HUES48 (cell line): ENCODE measurements at regions not wholly inside any gene's neighbourhood (a gene's known extent, or its start where the extent isn't known, plus 50 kb on each side); places are given as distances from the start of the nearest gene placed in this dataset.

Experiments
- H3K27ac ChIP-seq: one replicate; pipeline ENCODE4 v1.7.0; 2013; ENCODE audit warnings: low read depth, low read length, inconsistent platforms
- H3K27me3 ChIP-seq: 2 replicates; pipeline ENCODE4 v1.6.1; 2013; ENCODE audit warnings: mild to moderate bottlenecking, low read length; ENCODE audit not compliant: control insufficient read depth, insufficient read depth
- H3K36me3 ChIP-seq: 2 replicates; pipeline ENCODE4 v1.6.1; 2013; ENCODE audit warnings: low read length; ENCODE audit not compliant: control insufficient read depth, insufficient read depth
- H3K4me1 ChIP-seq: 2 replicates; pipeline ENCODE4 v1.6.1; 2013; ENCODE audit warnings: mild to moderate bottlenecking, low read length; ENCODE audit not compliant: control insufficient read depth, insufficient read depth
- H3K4me3 ChIP-seq: 2 replicates; pipeline ENCODE4 v1.5.1; 2013; ENCODE audit warnings: mild to moderate bottlenecking, low read depth, low read length
- H3K9ac ChIP-seq: 2 replicates; pipeline ENCODE4 v1.6.1; 2013; ENCODE audit warnings: mild to moderate bottlenecking, low read depth, low read length, moderate library complexity
- H3K9me3 ChIP-seq: 2 replicates; pipeline ENCODE4 v1.6.1; 2013; ENCODE audit warnings: low read length; ENCODE audit not compliant: control insufficient read depth, insufficient read depth

GRCh38 chr13:99104396-99104795, 96.3 kb upstream of the UBAC2 start:
- Histone ChIP-seq H3K4me1 (no peaks in the 10 kb centered on the region), H3K27ac (no peak overlapping the region), H3K27me3 (0 out of 2 replicates have a peak, but pooled peaks cover 3% of the 10 kb centered on the region), H3K36me3 (no peaks in the 10 kb centered on the region), H3K4me3 (no peak overlapping the region), H3K9ac (no peak overlapping the region), H3K9me3 (no peaks in the 10 kb centered on the region)

- Histone ChIP-seq H3K4me3 (no peak overlapping the region), H3K27me3 (0 out of 2 replicates have a peak, but pooled peaks cover 3% of the 10 kb centered on the region), H3K9ac (no peak overlapping the region), H3K36me3 (no peaks in the 10 kb centered on the region), H3K27ac (no peak overlapping the region), H3K4me1 (no peaks in the 10 kb centered on the region), H3K9me3 (no peaks in the 10 kb centered on the region)
Measured at GRCh38 chr13:99105160-99105559, 95.5 kb upstream of the UBAC2 start.

GRCh38 chr13:99113351-99113750, 87.3 kb upstream of the UBAC2 start:
- Histone ChIP-seq H3K27ac (no peak overlapping the region), H3K9me3 (no peaks in the 10 kb centered on the region), H3K4me1 (no peaks in the 10 kb centered on the region), H3K9ac (no peak overlapping the region), H3K36me3 (no peaks in the 10 kb centered on the region), H3K27me3 (no peaks in the 10 kb centered on the region), H3K4me3 (no peak overlapping the region)

GRCh38 chr13:99118179-99118578, 82.5 kb upstream of the UBAC2 start:
- Histone ChIP-seq H3K4me1 (peaks cover 29% of the 10 kb centered on the region), H3K9ac (no peak overlapping the region), H3K36me3 (no peaks in the 10 kb centered on the region), H3K4me3 (no peak overlapping the region), H3K27ac (no peak overlapping the region), H3K27me3 (peaks cover 26% of the 10 kb centered on the region), H3K9me3 (no peaks in the 10 kb centered on the region)

- no peaks in the 10 kb centered on the region for H3K9me3 ChIP-seq
- H3K4me1 ChIP-seq = peaks cover 29% of the 10 kb centered on the region
- no peak overlapping the region for H3K4me3 ChIP-seq
- H3K9ac ChIP-seq = no peak overlapping the region
- H3K27me3 ChIP-seq = peaks cover 36% of the 10 kb centered on the region
- H3K36me3 ChIP-seq = no peaks in the 10 kb centered on the region
- H3K27ac ChIP-seq = no peak overlapping the region
Measured at GRCh38 chr13:99119656-99120055, 81.0 kb upstream of the UBAC2 start.

- H3K36me3 ChIP-seq = no peaks in the 10 kb centered on the region
Measured at GRCh38 chr13:99120751-99121150, 79.9 kb upstream of the UBAC2 start.

GRCh38 chr13:99122171-99122570, 78.5 kb upstream of the UBAC2 start:
- Histone ChIP-seq H3K4me3 (no peak overlapping the region), H3K9ac (no peak overlapping the region)

More at GRCh38 chr13:99120751-99121150, 79.9 kb upstream of the UBAC2 start:
- peaks cover 36% of the 10 kb centered on the region for H3K27me3 ChIP-seq
- peaks cover 29% of the 10 kb centered on the region for H3K4me1 ChIP-seq
- no peaks in the 10 kb centered on the region for H3K9me3 ChIP-seq
- no peak overlapping the region for H3K27ac ChIP-seq
- H3K9ac ChIP-seq = no peak overlapping the region
- no peak overlapping the region; the same call in 1 of the 2 replicates for H3K4me3 ChIP-seq

GRCh38 chr13:99123101-99124045, 77.3 kb upstream of the UBAC2 start:
- no peak overlapping the region for H3K27ac ChIP-seq
- peaks cover 36% of the 10 kb centered on the region for H3K27me3 ChIP-seq
- no peak overlapping the region for H3K9ac ChIP-seq
- peaks cover 29% of the 10 kb centered on the region for H3K4me1 ChIP-seq
- no peaks in the 10 kb centered on the region for H3K36me3 ChIP-seq
- no peaks in the 10 kb centered on the region for H3K9me3 ChIP-seq
- no peak overlapping the region for H3K4me3 ChIP-seq

More at GRCh38 chr13:99122171-99122570, 78.5 kb upstream of the UBAC2 start:
- H3K36me3 ChIP-seq = no peaks in the 10 kb centered on the region
- no peak overlapping the region for H3K27ac ChIP-seq
- H3K27me3 ChIP-seq = peaks cover 36% of the 10 kb centered on the region
- peaks cover 29% of the 10 kb centered on the region for H3K4me1 ChIP-seq
- no peaks in the 10 kb centered on the region for H3K9me3 ChIP-seq

GRCh38 chr13:99124046-99124400, 76.6 kb upstream of the UBAC2 start:
- Histone ChIP-seq H3K4me3 (no peak overlapping the region), H3K27me3 (peaks cover 36% of the 10 kb centered on the region), H3K9me3 (no peaks in the 10 kb centered on the region), H3K9ac (no peak overlapping the region), H3K27ac (no peak overlapping the region), H3K36me3 (no peaks in the 10 kb centered on the region), H3K4me1 (peaks cover 28% of the 10 kb centered on the region)

GRCh38 chr13:99124794-99125316, 75.8 kb upstream of the UBAC2 start:
- Histone ChIP-seq H3K9me3 (no peaks in the 10 kb centered on the region), H3K4me3 (no peak overlapping the region), H3K9ac (no peak overlapping the region), H3K4me1 (peaks cover 20% of the 10 kb centered on the region), H3K36me3 (no peaks in the 10 kb centered on the region), H3K27me3 (peaks cover 31% of the 10 kb centered on the region), H3K27ac (no peak overlapping the region)

GRCh38 chr13:99125326-99125915, 75.2 kb upstream of the UBAC2 start:
- no peaks in the 10 kb centered on the region for H3K36me3 ChIP-seq
- H3K4me3 ChIP-seq = no peak overlapping the region
- peaks cover 31% of the 10 kb centered on the region for H3K27me3 ChIP-seq
- H3K4me1 ChIP-seq = peaks cover 18% of the 10 kb centered on the region
- no peak overlapping the region for H3K9ac ChIP-seq
- H3K9me3 ChIP-seq = no peaks in the 10 kb centered on the region
- H3K27ac ChIP-seq = no peak overlapping the region
